Activated CD4-positive, alpha-beta T cell treated with anti-CD3 and anti-CD28 coated beads for 24 hours (primary cell): ENCODE measurements at regions not wholly inside any gene's neighbourhood (a gene's known extent, or its start where the extent isn't known, plus 50 kb on each side); places are given as distances from the start of the nearest gene placed in this dataset.
"Not testable (repeated sequence)": the region's sequence is repeated elsewhere in the genome, so short reads cannot be mapped to it uniquely, and the experiment has no call there.

Source experiments
- DNase-seq, 2 donors: peaks; one replicate each; pipeline ENCODE4 v3.0.0-alpha.2; 2020; ENCODE audit warnings: low read depth in 2 of 2

DNA sequence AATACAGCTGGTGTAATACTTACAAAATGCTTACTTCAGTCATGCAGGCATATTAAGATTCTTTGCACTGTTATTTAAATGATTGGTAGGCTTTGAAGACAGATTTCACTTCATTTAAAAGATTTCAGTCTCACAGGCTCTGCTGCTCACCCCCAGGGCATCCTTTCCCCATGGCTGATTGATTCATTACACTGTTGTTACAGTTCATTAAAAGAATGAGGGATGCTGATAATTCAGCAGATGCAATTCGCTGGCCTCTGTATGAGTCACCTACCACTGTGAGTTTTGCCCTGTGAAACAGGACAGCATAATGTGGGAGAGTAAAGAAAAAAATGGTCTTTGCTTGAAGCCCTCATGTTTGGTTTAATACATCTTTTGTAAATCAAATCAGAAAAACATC is 246.9 kb downstream of the CYLC2 start:
- no peak for DNase-seq

DNA sequence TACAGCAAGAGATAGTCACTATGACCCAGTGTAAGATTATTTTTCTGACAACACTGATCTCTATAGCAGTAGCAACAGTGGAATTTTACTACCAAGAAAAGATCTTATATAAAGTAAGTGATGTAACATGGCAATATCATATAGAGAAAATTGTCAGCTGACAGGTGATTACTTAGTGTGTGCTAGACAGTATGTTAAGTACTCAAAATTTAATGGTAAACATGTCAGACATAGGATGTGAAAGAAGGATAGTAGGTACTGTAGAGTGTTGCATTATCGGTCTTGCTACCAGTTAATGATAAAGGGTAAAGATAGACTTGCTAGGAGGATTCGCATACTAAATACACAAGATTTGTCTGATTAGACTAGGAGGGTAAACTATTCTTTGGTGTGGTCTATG is 247.4 kb downstream of the CYLC2 start:
- DNase-seq: no peak

DNA sequence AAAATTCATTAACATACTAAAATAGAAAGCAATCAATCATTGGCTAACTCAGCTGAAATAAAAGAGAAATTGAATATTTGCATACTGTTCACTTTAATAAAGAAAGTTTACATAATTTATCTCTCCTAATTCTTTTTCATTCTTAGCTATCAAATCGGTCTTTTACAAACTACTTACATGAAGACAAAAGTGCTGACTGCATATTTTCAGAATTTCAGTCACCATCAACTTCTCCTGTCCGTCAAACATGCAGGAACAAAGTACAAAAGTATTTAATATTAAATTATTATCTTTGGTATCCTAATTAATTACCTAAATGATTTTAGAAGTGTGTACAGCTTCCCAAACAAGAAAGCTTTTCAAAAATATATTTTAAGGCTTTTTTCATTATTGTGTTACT is 248.4 kb downstream of the CYLC2 start:
- DNase-seq: no peak

DNA sequence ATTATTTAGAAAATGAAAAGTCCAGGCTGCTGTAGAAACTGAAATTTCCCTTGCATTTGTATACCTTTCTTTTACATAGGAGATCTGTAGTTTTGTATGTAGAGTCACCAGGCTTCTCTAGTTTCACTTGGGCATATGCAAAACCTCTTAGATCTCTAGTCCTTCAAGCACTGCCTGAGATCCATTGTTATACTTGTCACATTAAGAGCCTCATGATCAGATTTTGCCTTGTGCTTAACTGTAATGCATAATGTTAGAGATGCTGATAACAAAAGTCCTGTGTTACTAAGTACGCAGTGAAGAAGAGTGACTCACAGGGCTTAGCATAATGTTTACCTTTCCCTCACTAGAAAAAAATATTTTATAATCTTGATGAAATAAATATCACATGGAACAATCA is 250.2 kb downstream of the CYLC2 start:
- DNase-seq: no peak

DNA sequence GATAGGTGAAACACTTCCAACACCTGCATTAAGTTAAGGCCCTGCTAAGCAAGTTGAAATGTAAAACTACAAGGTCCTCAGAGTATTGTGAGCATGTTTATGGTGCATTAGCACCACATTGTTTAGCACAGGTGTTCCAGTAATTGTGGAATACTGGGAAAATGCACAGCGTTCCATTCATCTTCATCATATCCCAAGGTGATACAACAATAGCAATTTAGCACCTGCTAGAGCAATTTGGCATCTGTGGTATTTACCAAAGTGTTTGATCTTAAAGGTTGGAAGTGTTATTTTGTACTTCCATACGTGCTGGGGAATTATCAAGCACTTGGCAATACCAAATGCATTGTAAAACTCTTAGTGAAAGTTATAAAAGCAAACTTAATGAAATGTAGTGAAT is 266.8 kb downstream of the CYLC2 start:
- DNase-seq: no peak

DNA sequence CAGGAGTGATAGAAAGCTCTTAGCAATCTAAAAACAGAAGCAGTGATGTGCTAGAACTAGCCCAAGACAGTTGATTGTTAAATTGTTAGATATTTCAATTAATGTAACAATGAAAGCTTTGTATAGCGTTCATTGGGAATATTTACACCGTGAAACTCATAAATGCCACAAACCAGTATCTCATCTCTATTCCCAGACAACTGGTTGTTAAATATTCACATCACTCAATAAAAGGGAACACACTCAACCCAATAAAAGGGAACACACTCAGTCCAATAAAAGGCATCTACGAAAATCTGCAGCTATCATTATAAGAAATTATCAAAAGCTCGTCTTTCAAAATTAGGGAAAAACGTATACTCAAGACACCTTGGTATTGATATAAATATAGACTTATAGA is 270.9 kb downstream of the CYLC2 start:
- DNase-seq: no peak

DNA sequence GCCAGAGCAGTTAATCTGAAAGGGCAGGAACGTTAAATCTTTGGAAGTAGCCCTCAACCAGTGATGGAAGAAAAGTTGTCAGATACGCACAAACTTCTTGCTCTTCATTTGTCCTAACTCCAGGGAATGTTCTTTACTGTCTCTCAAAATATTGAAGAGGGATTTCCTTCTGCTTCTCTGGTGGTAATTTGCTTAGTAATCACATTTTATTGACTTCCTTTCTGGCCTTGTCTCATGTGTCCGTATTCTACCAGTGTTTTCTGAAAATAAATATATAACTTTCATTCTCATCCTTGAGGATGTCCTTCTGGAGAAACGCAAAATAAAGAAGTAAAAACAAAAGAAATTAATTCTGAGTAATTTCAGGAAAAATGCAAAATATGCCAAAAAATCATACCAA is 282.1 kb downstream of the CYLC2 start:
- DNase-seq: no peak

DNA sequence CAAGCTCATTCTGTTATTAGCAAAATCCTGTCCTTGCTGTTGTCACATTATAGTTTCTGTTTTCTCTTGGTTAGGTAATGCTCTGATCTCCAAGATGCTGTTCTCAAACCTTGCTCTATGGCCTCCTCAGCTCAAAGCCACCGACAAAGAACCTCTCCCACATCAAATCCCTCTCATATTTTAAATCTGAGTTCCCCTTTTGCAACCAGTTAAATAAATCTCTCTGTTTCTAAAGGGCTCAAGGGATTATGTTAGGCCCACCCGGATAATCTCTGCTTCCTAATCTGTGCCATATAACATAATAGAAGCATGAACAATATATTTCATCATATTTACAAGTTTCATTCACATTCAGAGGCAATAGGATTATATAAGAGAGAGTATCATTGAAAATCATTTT is 286.0 kb downstream of the CYLC2 start:
- no peak for DNase-seq

DNA sequence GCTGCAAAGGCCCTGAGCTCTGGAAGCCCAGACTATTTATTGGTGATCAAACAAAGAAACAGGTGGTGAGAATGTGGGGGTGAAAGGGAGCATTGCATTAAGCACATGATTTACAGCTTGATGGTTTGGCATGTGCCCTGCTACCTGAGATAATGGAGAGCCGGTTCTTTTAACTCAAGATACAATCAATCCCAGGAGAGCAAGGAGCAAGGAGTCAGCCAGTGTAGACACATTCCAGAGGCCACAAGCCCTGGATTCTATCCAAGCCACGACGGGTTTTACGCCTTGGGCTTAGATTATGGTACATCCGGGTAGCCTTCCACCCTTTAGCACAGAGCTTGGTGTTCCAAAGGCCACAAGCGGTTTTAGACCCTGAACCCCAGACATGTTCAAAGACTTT is 292.2 kb downstream of the CYLC2 start:
- no peak for DNase-seq

DNA sequence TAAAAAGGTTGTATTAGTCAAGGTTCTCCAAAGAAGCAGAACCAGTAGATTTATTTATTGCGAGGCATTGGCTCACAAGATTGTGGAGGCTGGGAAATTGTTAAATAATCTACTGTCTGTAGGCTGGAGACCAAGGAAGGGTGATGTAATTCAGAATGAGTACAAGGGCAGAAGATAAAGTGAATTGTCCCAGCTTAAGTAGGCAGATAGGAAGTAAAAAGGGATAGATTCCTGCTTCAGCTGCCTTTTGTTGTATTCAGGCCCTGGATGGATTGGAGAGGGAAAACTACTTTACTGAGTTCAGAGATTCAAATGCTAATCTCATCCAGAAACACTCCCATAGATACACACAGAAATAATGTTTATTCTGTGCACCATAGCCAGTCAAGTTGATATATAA is 301.1 kb downstream of the CYLC2 start:
- DNase-seq: no peak

DNA sequence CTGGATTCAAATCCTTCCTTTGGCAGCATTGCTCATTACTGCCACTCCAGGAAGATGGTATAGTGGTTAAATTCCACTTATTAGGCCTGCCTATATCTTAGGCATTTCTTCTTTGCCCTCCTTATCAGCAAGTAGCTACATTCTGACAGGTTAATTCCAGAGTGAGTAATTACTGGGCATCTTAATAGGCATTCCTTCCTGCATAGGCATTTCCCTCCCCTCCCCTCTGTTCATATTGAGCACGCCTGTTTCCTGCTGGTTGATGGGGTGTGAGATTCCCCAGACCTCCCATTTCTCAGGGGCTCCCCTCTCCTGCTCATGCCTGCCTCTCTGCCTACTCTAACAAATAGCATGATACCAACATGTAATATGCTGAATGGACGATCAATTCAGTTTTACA is 305.9 kb downstream of the CYLC2 start:
- no peak for DNase-seq

DNA sequence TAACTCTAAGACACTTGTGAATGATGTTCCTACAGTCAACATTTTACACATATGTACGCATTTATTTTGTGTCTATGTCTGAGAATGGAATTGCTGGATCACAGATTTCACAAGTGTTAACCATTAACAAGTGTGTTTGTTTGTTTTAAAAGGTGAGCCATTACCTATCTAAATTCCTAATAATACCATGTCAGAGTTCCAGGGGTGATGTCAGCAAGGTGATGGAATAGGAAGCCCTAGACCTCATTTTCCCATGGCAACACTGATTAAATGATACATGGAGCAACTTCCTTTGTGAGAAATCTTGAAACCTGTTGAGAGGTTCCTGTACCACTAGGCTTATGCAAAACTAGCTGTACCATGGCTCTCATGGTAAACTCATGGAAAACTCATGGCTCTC is 309.7 kb downstream of the CYLC2 start:
- DNase-seq: no peak

DNA sequence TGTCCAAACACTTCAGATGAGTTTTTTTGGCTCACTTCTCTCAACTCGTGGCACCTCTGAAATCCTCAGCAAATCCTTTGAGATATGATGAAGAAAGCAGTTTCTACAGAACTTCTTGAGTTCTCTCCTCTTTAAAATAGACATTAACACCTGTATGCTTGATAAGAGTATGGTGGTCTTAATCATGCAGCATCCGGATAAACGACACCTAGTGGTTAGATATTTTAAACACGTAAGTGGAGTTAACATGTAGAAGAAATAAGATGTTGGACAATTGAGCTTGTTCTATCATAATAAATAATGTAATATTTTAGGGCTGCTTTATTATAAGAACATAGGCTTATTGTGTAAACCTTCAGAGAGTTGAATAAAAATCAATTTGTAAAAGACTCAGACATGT is 324.8 kb downstream of the CYLC2 start:
- no peak for DNase-seq

DNA sequence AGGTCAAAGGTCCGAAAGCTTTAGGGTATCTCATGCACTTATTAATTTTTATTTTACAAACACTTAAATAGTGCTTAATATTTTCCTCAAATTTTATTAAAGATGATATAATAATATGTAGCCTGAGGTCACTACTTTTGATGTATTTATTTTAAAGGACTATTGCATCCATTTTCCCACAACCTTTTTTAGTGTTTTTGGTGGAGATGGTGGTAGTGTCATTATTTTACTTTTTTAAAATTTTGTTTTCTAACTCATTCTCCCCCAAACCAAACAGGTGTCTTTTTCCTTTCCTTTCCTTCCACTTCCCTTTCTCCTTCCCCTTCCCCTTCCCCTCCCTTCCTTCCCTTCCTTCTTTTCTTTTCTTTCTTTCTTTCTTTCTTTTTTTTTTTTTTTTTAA is 328.6 kb downstream of the CYLC2 start:
- no peak for DNase-seq

DNA sequence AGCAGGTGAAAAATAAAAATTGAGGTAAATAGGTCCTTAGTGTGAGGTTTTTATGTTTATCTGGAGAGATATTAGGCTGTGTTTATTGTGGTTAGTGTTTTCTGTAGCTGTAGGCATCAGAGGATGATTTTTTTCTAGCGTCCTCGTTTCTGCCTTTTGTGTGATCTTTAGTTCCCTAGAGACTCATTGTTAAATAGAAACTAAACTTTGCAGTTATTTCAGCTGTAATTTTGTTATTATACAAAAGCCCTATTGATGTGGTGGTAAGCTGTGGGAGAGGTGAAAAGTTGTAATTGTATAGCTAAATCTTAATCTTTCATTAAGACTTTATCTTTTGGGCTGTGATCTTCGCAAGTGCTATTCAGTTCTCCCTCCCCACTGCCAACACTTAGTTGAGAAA is 340.3 kb downstream of the CYLC2 start:
- no peak for DNase-seq

DNA sequence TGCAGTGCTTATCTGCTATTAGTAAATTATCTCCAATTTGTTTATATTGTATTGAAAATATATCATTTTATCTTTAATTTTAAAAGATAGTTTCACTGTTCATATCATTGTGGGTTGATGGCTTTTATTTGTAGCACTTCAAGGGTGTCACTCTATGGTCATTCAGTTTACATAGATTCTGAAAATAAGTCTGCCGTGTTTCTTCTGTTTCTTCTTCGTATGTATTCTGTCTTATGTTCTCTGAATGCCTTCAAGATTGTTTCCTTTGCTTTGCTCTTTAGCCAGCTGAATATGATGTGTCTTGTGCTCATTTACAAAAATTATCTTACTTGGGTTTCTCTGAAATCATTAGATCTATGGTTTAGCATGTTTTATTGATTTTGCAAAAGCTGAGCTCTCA is 359.9 kb downstream of the CYLC2 start:
- no peak for DNase-seq

DNA sequence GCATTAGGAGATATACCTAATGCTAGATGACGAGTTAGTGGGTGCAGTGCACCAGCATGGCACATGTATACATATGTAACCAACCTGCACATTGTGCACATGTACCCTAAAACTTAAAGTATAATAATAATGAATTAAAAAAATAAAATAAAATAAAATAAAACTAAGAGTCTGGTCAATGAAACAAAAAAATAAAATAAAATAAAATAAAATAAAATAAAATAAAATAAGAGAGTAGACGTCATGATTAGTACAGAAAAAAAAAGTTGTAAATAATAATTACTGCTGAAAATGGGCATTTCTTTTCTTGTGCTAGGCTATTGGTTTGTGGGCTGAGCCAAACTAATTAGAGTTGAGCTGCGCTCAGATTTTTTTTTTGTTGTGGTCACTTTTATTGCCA is 362.8 kb downstream of the CYLC2 start:
- not testable (repeated sequence) for DNase-seq

DNA sequence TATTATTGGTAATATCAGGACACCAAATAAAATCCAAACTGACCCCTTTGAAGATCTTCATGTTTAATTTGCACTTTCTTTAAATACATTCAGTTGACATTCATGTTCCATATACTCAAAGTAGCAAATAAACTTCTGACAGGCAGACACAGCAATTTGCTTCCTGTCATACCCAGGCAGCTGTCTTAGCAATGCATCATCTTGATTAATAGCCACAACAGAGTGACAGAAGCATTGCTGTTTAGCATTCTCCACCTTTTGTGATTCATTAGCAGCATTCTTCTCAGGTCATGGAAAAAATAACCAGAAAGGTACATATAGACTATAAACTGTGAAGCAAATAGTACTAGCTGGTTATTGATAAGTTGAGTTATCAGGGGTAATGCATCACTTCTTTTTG is 366.8 kb downstream of the CYLC2 start:
- no peak for DNase-seq

DNA sequence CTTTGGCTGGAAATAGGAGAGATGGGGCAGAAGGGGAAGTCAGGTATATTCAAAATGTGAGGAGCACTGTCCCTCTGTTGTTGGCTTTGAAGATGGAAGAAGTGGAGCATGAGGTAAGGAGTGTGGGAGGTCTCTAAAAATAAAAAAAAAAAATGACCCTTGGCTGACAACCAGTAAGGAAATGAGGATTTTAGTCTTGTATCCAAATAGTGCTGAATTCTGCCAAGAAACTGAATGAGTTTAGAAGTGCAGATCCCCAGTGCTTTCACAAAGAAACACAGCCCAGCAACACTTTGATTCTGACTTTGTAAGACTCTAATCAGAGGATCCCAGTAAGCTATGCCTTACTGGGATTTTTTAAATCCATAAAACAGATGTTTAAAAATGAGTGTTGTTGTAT is 367.9 kb downstream of the CYLC2 start:
- no peak for DNase-seq

DNA sequence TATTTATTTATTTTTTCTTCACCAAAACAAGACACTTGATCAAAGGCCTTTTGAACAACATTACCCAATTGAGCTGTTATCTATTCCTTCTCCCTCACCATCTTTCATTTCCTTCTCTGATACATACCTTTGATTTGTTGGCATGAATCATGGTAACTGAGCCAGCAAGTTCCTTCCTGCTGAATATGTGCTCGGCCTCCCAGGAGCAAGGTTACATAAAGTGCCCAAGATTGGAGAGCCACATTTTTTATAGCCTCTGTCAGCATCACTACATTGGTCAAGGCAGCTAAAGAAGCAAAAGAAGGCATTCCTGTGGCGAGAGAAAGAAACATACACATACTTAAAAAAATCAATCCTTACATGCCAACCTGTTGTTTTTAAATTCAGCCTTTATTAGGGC is 369.6 kb downstream of the CYLC2 start:
- DNase-seq: no peak

DNA sequence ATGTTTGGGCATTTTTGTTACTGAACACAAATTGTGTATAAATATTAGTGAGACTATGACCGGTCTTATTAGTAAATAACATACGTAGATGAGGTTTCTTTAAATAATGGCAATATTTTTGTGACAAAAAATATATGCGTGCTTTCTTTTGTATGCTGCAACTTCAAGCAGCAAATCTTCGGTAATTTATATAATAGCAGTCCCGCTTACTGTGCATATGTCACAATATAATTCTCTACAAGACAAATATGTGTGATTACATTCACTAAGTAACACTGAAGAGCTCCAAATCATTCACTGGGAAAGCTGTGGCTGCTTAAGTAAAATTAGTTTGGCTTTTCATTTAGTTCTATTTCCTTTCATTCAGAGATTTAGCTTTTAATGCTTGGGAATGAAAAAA is 376.0 kb downstream of the CYLC2 start:
- no peak for DNase-seq

DNA sequence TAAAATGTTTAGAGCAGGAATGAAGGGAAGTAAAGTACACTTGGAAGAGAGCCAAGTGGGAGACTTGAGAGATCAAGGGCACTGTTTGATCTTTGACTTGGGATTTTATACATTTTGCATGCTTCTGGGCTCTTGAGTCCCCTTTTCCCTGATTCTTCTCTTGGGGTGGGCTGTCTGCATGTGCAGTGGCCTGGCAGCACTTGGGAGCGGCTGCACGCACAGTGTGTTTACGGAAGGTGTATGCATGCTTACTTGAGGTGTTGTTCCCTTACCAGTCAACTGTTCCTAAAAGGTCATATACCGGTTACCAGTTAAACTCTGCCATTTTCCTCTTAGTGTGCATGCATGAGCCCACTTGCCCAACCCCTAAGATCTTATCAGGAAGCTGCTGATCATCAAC is 377.7 kb downstream of the CYLC2 start:
- DNase-seq: no peak

DNA sequence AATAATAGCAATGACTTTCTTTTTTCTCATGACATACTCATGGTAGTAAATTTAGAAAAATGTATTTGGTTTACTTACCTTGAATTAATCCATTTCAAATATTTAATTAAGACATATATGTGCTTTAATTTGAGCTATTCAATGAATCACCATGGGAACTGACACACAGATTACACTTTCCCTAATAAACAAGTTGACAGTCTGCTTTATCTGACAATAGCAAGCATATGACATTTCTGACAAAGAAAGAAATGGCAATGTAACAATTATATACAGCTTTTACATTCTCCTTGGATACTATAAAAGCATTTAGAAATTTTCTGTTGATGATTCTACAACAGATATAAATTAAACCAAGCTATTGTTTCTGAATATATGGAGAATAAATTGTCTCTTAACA is 382.5 kb downstream of the CYLC2 start:
- no peak for DNase-seq

DNA sequence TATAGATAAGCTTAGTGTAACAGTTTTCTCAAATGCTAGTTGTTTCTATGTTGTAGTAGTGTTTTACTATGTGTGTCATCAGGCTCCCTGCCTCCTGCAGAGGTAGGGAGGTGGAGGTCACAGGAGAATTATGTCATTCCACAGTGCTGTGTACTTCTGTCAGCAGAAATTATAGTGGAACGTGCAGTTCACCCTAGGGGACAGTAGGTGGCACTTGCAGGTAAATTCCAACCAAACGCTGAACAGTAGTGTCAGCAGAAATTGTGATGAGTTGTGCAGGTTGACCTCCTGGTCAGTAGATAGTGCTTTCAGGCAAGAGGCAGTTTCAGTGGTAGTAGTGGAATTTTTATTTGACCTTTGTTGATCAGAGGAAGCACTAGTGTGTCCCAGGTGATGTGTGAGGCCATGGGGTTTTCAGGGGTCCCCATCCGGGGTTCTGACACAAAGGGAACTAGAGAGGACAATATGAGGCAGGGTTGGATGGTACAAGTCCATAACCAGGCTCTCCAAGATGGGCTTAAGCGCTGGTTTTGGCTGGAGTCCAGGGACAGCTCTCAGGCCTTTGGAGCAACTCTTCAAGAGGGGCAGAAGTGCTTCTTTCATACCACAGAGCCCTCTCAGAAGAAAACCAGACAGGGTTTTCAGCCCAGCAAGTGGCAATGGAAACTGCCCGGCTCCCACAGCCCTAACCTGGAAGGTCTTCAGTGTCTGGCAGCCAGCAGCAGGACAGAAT is 402.9 kb downstream of the CYLC2 start:
- DNase-seq: peak in 1 of 2 donors; percentile 3
